ENCODE measurements at regions not wholly inside any gene's neighbourhood (a gene's known extent, or its start where the extent isn't known, plus 50 kb on each side); places are given as distances from the start of the nearest gene placed in this dataset.

DNA sequence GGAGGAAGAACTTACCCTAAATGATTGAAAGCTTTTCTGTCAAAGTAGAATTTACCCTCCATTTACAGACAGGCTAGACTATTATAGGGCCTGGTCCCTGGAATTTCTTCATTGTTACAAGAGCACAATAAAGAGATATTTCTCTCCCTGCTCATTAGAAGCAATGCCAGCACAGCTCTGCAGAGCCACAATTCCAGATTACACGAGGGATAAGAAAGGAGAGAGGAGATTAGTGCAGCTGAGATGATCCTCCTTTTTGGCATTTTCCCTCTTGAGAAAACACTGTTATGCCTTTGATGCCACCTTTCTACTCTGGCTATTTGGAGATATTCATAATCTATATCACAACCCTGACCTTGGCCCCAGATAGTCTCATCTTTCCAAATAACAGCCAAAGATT, 1119.5 kb upstream of the TMPRSS15 start:
- TF ChIP-seq POLR2A (IDR thresholded peaks at IDR 0.05): no peak
- TF ChIP-seq, protein P1, sequence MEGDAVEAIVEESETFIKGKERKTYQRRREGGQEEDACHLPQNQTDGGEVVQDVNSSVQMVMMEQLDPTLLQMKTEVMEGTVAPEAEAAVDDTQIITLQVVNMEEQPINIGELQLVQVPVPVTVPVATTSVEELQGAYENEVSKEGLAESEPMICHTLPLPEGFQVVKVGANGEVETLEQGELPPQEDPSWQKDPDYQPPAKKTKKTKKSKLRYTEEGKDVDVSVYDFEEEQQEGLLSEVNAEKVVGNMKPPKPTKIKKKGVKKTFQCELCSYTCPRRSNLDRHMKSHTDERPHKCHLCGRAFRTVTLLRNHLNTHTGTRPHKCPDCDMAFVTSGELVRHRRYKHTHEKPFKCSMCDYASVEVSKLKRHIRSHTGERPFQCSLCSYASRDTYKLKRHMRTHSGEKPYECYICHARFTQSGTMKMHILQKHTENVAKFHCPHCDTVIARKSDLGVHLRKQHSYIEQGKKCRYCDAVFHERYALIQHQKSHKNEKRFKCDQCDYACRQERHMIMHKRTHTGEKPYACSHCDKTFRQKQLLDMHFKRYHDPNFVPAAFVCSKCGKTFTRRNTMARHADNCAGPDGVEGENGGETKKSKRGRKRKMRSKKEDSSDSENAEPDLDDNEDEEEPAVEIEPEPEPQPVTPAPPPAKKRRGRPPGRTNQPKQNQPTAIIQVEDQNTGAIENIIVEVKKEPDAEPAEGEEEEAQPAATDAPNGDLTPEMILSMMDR (IDR thresholded peaks at IDR 0.05): no peak
